ENCODE measurements at regions not wholly inside any gene's neighbourhood (a gene's known extent, or its start where the extent isn't known, plus 50 kb on each side); places are given as distances from the start of the nearest gene placed in this dataset.

DNA sequence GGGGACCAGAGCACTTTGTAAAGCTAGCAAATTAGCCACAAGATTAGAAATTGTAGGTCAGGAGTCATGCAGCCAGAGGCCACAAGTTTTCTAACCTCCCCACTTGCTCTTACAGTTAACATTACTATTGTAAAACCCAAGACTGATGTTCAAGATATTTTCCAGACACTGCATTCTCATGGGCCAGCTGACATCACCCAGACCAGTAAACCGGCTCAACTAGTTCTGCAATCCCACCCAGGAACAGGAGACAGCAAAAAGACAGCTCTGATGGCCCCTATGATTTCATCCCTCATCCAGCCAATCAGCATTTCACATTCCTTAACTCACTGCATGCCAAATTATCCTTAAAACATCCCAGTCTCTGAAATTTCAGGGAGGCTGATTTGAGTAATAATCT, 178.5 kb downstream of the PRR20E start:
- no peaks in the 10 kb centered on the region for H3K27me3 ChIP-seq
- DNase-seq = no peak
- H3K36me3 ChIP-seq = no peaks in the 10 kb centered on the region
- H3K4me1 ChIP-seq = no peaks in the 10 kb centered on the region
- TF ChIP-seq EP300 (IDR thresholded peaks at IDR 0.05) (no peak), POLR2A (IDR thresholded peaks at IDR 0.05) (no peak), POLR2AphosphoS5 (IDR thresholded peaks at IDR 0.05) (no peak)
- TF ChIP-seq, protein P1, sequence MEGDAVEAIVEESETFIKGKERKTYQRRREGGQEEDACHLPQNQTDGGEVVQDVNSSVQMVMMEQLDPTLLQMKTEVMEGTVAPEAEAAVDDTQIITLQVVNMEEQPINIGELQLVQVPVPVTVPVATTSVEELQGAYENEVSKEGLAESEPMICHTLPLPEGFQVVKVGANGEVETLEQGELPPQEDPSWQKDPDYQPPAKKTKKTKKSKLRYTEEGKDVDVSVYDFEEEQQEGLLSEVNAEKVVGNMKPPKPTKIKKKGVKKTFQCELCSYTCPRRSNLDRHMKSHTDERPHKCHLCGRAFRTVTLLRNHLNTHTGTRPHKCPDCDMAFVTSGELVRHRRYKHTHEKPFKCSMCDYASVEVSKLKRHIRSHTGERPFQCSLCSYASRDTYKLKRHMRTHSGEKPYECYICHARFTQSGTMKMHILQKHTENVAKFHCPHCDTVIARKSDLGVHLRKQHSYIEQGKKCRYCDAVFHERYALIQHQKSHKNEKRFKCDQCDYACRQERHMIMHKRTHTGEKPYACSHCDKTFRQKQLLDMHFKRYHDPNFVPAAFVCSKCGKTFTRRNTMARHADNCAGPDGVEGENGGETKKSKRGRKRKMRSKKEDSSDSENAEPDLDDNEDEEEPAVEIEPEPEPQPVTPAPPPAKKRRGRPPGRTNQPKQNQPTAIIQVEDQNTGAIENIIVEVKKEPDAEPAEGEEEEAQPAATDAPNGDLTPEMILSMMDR (IDR thresholded peaks at IDR 0.05) = no peak
- H3K9me3 ChIP-seq = no peaks in the 10 kb centered on the region
- no peak overlapping the region for H3K27ac ChIP-seq
- ATAC-seq (ENCODE audit: low FRiP score in 2 of 2) = no peak
- WGBS, 2 donors = 80 to 83% methylated on average over 1 of the region's 1 CpG
- H3K4me3 ChIP-seq = no peak overlapping the region

DNA sequence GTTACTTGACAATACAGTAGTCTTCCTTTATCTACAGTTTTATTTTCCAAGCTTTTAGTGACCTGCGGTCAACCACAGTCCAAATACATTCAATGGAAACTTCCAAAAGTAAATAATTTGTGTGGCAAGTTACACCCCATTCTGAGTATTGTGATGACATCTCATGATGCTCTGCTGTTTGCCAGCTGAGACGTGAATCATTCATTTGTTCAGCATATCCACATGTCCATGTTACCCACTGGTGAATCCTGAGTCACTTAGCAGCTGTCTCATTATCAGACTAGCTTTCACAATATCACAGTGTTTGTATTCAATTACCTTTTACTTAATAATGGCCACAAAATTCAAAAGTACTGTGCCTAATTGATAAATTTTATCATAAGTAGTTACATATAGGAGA, 179.8 kb downstream of the PRR20E start:
- WGBS, 2 donors = 74 to 83% methylated on average over 2 of the region's 2 CpGs
- no peaks in the 10 kb centered on the region for H3K4me1 ChIP-seq
- ATAC-seq (ENCODE audit: low FRiP score in 2 of 2) = no peak

DNA sequence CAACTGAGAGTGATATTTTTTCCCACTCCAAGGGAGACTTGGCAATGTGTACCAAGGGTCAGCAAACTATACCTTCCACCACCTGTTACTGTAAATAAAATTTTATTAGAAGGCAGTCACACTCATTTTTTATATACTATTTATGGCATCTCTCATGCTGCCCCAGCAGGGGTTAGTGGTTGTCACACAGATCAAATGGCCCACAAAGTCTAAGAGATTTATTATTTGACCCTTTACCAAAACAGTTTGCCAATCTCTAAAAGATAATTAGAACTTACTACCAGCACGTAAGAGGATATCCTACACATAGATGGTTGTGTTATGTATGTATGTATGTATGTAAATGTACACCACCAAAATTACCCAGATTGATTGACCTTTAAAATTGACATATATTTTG, 185.1 kb downstream of the PRR20E start:
- DNase-seq = no peak
- no peak for TF ChIP-seq POLR2AphosphoS5 (IDR thresholded peaks at IDR 0.05)
- TF ChIP-seq POLR2A (IDR thresholded peaks at IDR 0.05) = no peak
- TF ChIP-seq, protein P1 (IDR thresholded peaks at IDR 0.05) = no peak
- TF ChIP-seq EP300 (IDR thresholded peaks at IDR 0.05) = no peak
- no peaks in the 10 kb centered on the region for H3K27me3 ChIP-seq
- H3K4me3 ChIP-seq = no peak overlapping the region
- no peak overlapping the region for H3K27ac ChIP-seq
- no peaks in the 10 kb centered on the region for H3K36me3 ChIP-seq
- 88 to 92% methylated on average over 1 of the region's 1 CpG for WGBS, 2 donors
- H3K9me3 ChIP-seq = no peaks in the 10 kb centered on the region
- H3K4me1 ChIP-seq = no peaks in the 10 kb centered on the region
- no peak for ATAC-seq (ENCODE audit: low FRiP score in 2 of 2)

More for the DNA sequence above, 179.8 kb downstream of the PRR20E start:
- Histone ChIP-seq H3K36me3 (no peaks in the 10 kb centered on the region), H3K4me3 (no peak overlapping the region), H3K27me3 (no peaks in the 10 kb centered on the region), H3K9me3 (no peaks in the 10 kb centered on the region), H3K27ac (no peak overlapping the region)
- TF ChIP-seq EP300 (IDR thresholded peaks at IDR 0.05) (no peak), POLR2AphosphoS5 (IDR thresholded peaks at IDR 0.05) (no peak)
- DNase-seq = no peak

DNA sequence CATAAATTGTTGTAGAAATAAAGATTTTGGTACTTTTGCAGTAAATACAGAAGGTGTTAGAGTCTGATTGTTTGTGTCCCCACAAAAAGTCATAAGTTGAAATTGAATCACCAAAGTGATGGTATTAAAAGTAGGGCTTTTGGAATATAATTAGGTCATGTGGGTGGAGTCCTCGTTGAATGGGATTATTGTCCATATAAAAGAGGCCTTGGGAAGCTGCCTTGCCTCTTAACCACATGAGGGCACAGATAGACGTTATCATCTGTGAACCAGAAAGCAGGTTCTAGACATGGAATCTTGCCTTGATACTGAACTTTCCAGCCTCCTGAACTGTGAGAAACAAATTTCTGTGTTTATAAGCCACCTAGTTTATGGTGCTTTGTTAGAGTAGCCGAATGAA, 186.8 kb downstream of the PRR20E start:
- H3K36me3 ChIP-seq = no peaks in the 10 kb centered on the region
- no peaks in the 10 kb centered on the region for H3K9me3 ChIP-seq
- no peak for ATAC-seq (ENCODE audit: low FRiP score in 2 of 2)
- no peaks in the 10 kb centered on the region for H3K27me3 ChIP-seq
- WGBS, 2 donors = 68 to 75% methylated on average over 3 of the region's 3 CpGs
- no peak overlapping the region for H3K27ac ChIP-seq
- TF ChIP-seq POLR2AphosphoS5 (IDR thresholded peaks at IDR 0.05) (no peak), EP300 (IDR thresholded peaks at IDR 0.05) (no peak)
- DNase-seq = no peak
- H3K4me3 ChIP-seq = no peak overlapping the region
- H3K4me1 ChIP-seq = no peaks in the 10 kb centered on the region

DNA sequence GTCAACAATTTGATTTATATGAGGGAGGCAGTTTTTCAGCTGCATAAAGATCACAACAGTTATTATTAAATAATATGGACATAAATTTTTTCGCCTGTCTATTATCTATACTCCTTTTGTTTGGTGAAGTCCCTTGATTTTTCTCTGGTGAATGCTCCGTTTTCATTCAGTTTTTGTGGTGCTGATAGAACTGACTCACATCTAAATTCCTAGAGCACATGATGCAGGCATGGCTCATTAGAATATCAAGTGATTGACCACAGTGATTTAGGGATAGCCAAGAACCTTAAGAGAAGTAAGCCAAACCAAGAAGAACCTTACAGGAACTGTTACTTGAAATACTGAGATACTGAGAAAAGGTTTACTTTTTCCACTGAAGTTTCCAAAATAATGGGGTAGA, 208.9 kb downstream of the PRR20E start:
- DNase-seq (no peak), ATAC-seq (ENCODE audit: low FRiP score in 2 of 2) (no peak)
- 73 to 76% methylated on average over 2 of the region's 2 CpGs for WGBS, 2 donors
- Histone ChIP-seq H3K27ac (no peak overlapping the region), H3K4me1 (no peaks in the 10 kb centered on the region), H3K27me3 (no peaks in the 10 kb centered on the region), H3K36me3 (no peaks in the 10 kb centered on the region), H3K4me3 (no peak overlapping the region), H3K9me3 (no peaks in the 10 kb centered on the region)
- TF ChIP-seq POLR2AphosphoS5 (IDR thresholded peaks at IDR 0.05) (no peak), EP300 (IDR thresholded peaks at IDR 0.05) (no peak), POLR2A (IDR thresholded peaks at IDR 0.05) (no peak)
- TF ChIP-seq, protein P1 (IDR thresholded peaks at IDR 0.05) = no peak

DNA sequence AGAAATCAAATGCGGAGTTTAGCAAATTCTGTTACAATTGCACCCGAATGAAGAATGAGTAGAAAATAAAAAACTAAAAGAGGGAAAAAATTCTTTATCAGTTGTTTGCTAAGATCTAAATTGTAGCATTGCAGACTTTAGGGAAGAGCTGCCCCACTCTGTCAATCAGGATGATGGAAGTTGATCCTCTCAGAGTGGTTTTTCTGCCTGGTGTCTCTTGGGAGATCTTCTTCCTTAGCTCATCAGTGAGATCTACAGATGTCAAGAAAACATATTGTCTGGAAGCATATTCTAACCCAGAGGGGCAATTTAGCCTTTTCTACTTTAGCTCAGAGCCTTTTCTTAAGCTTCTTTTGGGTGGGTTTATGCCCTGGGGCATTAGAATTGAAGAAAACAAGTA, 223.2 kb upstream of the PCDH17 start:
- DNase-seq (no peak), ATAC-seq (ENCODE audit: low FRiP score in 2 of 2) (no peak)
- 90 to 96% methylated on average over 2 of the region's 2 CpGs for WGBS, 2 donors
- TF ChIP-seq POLR2AphosphoS5 (IDR thresholded peaks at IDR 0.05) = no peak
- TF ChIP-seq EP300 (IDR thresholded peaks at IDR 0.05) = no peak
- TF ChIP-seq, protein P1 (IDR thresholded peaks at IDR 0.05) = no peak
- TF ChIP-seq POLR2A (IDR thresholded peaks at IDR 0.05) = no peak
- Histone ChIP-seq H3K27me3 (no peaks in the 10 kb centered on the region), H3K4me1 (no peaks in the 10 kb centered on the region), H3K4me3 (no peak overlapping the region), H3K27ac (no peak overlapping the region), H3K36me3 (no peaks in the 10 kb centered on the region), H3K9me3 (peaks cover 0 to 5% (median 0%) of the 10 kb centered on the region in 4 donors)

Measured in upper lobe of left lung (tissue), 6 donors.